GM18861 (cell line): ENCODE measurements at regions not wholly inside any gene's neighbourhood (a gene's known extent, or its start where the extent isn't known, plus 50 kb on each side); places are given as distances from the start of the nearest gene placed in this dataset.

Experiments used
- ATAC-seq: cut with Tn5 transposase; IDR thresholded peaks from one replicate; pipeline ENCODE4 v1.9.1; 2021; ENCODE audit not compliant: unreplicated experiment

DNA sequence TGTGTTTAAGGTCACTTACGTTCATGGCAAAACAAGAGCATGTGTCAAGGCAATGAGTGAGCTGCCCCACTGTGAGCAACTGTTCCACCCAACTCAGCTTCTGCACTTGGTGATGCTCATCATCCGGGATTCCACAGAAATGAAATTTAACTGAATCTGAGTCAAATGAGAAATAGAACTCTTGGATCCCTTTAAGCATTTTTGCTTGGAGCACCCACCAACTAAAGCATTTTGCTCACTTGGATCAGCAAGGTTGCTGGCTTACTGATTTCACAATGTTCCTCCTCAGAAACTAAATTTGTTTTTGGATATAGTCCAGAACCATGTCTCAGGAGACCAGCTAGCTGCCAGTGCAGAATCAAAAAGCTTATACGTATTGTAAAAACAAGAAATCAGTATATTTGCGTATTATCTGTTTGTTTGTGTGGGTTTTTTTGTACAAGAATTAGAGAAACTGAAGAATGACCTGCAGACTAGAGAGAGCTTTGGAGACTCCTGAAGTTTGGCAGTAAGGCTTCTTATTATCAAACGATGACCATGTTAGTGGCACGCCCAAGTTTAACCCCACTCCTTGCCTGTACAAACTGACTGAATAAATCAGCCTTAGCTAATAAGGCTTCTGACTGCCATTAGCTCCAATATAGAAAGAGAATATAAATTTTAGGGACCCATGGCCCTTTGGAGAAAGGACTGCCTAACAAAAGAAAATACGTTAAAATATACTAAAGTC, 153.8 kb upstream of the FST start:
- ATAC-seq, result no peak

GRCh38 chr5:53327811-53328334, 152.6 kb upstream of the FST start:
- ATAC-seq, result no peak

DNA sequence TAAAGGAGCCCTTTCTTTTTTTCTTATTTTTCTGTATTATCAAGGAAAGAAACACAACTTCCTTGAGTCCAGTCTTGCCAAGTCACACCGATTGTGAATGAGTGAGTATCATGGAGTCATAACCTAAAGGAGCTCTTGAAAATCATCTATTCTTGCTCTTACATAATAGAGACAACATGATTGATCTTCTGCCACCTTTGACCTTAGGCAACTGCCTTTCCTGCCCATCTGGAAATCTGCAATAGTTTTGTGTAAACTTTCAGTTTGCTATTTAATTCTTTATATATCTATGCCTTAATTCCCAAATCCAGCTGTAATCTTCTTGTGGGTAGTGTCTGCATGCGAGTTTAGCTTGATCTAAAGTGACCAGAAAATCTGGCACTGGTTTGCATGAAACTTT, 149.9 kb upstream of the FST start:
- ATAC-seq, result no peak

DNA sequence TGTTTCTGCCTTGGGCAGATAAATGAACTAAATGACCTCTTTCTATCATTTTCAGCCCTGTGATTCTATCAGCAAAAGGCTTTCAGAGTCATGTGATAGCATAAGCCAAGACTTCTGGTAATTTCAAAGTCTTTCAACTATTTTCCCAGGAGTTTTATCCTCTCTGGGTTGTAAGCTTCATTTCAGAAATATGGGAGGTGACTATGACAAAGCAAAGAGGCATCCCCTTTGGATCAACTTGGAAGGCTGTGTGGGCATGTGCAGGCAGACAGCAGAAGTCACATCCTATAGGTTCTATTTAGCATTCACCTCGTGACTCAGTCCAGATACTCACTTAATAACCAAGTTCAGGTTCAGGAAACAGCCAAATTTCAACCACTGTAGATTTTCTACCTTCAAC, 149.0 kb upstream of the FST start:
- ATAC-seq, result no peak

DNA sequence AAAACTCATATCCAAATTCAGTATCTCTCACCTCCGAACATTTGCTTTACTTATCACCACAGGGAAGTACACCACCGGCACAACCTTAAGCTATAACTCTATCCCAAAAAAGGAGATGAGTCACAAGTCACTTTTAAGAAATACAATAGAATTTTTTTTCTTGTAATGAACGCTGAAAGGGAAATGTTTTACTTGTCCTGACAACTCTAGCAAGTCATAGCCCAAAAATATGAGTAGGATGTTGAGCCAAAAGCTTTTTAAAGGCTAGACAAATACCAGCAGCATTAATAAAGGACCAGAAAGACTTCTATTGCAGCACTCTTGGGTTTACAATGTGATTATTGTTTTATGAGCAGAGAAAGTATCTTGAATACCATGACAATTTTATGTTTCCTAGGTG, 147.3 kb upstream of the FST start:
- ATAC-seq, result no peak

DNA sequence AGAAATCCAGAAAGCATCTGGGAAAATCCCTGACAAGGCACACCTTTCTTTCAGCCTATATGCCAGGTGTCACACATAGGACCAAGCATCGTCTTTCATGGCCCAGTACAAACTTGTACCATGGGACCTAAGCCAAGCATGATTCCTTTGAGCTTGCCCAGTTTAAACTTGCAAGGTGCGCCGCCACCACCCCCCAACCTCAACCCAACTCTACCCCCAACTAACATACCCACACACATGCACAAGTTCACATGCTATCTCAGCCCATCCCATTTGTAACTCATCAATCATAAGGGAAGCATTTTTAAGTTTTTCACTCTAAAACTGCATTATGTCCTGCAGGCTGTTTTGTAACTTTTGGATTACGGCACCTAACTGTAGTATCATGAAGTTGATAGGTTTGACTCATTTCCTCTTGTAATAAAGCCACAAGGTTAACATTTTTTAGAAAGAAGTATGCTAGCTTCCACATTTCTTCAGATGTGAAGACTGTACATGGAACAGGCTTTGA, 145.9 kb upstream of the FST start:
- ATAC-seq, result no peak

DNA sequence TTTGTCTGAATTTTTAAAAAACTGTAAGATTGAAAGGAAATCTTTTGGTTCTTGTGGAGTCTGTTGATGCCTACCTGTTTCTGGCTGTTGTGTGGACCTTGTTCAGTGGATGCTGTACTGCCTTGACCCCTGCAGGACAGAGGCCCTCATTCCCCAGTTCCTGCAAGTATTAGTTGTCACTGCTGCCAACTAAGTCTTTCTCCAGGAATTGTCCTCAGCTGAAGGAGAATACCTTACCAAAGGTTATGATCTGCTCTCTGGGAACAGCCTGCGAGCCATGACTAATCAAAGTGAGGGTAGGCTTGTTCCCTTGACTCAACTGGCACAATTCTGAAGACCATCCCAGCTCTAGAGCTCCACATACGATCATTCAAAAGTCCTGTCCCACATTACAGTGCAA, 145.3 kb upstream of the FST start:
- no peak for ATAC-seq

- no peak for ATAC-seq
Measured at GRCh38 chr5:53337827-53338226, 142.6 kb upstream of the FST start.

GRCh38 chr5:53338971-53339370, 141.5 kb upstream of the FST start:
- ATAC-seq, result no peak

GRCh38 chr5:53339962-53340540, 140.4 kb upstream of the FST start:
- no peak for ATAC-seq

GRCh38 chr5:53340956-53341750, 139.3 kb upstream of the FST start:
- no peak for ATAC-seq

- no peak for ATAC-seq
Measured at GRCh38 chr5:53342236-53342635, 138.2 kb upstream of the FST start.

- ATAC-seq, result no peak
Measured at GRCh38 chr5:53343187-53343586, 137.2 kb upstream of the FST start.

GRCh38 chr5:53350368-53350767, 130.1 kb upstream of the FST start:
- ATAC-seq, result no peak

DNA sequence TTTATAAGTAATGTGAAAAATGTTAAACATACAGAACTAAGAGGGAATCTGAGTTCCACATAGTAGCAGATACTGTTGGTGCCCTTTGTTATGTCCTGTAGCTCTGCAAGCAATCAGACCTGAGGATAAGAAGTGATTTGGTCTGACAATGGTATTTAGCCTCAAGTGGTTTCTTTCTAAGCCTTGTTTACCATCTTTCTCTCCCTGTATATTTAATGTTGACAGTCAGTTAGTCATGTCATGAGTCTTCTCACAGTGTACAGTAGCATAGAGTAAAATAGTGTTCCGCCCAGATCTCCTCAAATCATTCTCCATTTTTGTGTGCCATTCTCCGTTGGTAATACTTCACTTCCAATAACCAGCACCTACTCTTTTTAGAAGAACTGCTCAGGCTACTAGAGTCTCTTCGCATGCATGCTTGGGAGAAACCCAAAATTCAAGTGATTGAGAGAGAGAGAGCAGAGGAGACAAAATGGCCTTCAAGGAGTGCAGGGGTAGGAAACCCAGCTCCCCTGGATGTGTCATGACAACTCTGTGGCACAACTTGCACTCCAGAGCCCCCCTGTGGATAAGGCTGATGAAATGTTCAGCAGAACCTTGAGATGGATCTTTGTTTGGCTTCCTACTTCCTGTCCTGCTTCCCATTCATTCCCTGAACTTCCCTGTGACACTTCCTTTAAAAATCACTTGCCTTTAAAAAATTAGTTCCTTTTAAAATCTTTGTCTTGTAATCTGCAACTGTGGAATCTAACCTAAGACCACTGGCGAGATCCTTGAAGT, 129.2 kb upstream of the FST start:
- no peak for ATAC-seq

GRCh38 chr5:53355316-53355715, 125.1 kb upstream of the FST start:
- ATAC-seq, result no peak

GRCh38 chr5:53355931-53356330, 124.5 kb upstream of the FST start:
- ATAC-seq, result no peak

- no peak for ATAC-seq
Measured at GRCh38 chr5:53357439-53357838, 123.0 kb upstream of the FST start.

DNA sequence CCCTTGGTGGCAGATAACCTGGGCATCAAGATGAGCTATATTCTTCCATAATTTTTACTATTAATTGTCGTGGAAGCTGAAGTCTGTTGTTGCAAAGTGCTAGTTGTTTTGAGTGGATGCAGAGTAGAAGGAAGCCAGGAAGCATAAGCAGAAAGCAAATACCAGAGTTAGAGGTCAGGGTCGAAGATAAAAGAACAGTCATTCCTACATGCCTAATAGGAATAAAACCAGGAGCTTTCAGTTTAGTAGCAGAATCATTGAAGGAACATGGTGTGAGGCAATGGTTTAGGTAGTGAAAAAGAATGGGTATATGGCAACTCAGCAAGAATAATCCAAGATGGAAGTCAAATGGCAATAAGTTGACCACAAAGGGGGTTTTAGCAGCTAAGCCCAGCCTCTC, 121.6 kb upstream of the FST start:
- ATAC-seq, result no peak

DNA sequence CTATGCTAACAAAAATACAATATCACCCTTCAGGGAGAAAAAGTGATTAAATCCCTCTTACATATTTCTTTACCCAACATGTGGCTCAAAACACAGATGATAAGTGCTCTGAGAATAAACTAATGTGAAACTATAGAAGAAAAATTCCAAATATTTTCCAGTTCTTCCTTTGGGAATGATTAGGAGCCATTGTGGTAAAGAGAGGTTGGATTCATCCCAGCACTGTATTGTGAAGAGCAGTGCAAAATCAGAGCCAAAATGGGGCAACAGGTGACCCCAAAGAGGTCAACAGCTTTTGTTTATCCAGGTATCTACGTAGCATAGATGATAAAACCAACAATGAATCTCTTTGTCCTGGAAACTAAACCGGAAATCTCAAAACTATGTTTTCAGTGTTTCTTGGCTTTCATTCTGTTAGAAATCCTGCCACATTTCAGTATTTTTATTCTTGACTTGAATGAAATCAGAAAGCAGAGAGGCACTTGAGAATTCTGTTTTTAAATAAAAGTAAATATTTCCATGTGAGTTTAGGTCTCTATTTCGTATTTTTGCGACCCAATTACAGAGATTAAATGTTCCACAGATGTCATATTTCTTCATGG, 120.4 kb upstream of the FST start:
- ATAC-seq, result no peak

GRCh38 chr5:53360811-53361210, 119.6 kb upstream of the FST start:
- ATAC-seq, result no peak
